WI38 (cell line): ENCODE measurements at regions not wholly inside any gene's neighbourhood (a gene's known extent, or its start where the extent isn't known, plus 50 kb on each side); places are given as distances from the start of the nearest gene placed in this dataset.

ENCODE experiments used
- H3K4me3 ChIP-seq: 2 replicates; pipeline ENCODE4 v1.5.1; 2011; ENCODE audit warnings: low read depth, mild to moderate bottlenecking, control low read depth, low read length
- CTCF ChIP-seq: IDR thresholded peaks from 2 replicates; pipeline ENCODE4 v1.5.1; 2012; ENCODE audit warnings: low read depth, mild to moderate bottlenecking, control low read depth, low read length

DNA sequence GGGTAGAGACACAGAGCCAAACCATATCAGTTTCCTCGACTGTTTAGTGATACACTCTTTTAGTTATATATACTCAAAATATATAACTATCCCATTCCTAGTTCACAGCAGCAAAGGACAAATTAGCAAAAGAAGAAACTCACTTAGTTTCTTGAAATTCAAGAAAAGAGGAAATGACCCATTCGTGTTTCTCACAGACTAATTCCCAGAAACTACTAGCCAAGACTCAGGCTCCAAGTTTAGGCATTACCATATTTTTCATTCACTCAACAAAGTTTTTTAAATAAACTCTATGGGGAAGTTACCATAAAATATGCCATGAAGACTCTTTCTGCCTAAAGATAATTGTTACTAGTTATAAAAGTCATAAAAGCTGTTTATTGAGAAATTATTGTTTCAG lies 152.3 kb upstream of the DAAM1 start:
- H3K4me3 ChIP-seq = no peak overlapping the region

GRCh38 chr14:59037086-59037485 lies 151.4 kb upstream of the DAAM1 start:
- no peak for TF ChIP-seq CTCF
- H3K4me3 ChIP-seq = no peak overlapping the region

More for the DNA sequence above, 152.3 kb upstream of the DAAM1 start:
- TF ChIP-seq CTCF = no peak

DNA sequence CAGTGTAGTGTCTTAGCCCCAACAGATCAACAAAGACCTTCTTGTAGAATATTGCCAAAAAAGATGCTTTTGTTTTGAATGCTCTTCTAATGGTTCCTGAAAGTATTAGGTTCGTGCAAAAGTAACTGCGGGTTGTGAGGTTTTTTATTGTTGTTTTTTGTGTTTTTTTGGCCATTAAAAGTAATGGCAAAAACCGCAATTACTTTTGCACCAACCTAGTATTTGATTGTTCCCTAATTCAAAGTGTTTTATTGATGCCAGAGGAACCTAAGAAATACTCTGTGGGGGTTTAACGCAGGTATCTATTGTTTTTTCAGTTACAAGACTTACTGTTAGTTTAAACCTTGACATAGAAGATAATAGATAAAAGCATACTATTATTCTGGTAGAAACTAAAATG lies 150.8 kb upstream of the DAAM1 start:
- TF ChIP-seq CTCF = no peak
- H3K4me3 ChIP-seq = no peak overlapping the region

DNA sequence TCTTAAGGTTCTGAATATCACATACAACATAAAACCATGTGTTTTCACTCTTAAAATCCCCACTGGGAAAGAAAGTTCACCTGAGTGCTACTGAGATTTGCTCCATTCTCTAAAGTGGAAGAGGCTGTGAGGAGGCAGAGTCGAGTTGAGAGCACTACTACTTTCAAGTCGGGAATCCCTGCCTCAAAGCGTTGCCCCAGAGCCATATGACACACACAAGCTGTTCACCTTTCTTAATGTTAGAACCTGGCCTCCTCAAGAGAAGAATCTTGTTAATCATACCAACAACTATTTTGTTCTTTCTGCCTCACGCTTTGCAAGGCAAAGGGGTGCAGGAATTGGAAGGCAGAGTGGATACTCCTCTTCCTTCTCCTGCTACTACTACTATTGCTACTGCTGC lies 149.7 kb upstream of the DAAM1 start:
- no peak overlapping the region for H3K4me3 ChIP-seq
- no peak for TF ChIP-seq CTCF

GRCh38 chr14:59041308-59041707 lies 147.2 kb upstream of the DAAM1 start:
- H3K4me3 ChIP-seq = no peak overlapping the region
- no peak for TF ChIP-seq CTCF

GRCh38 chr14:59044707-59045106 lies 143.8 kb upstream of the DAAM1 start:
- H3K4me3 ChIP-seq = no peak overlapping the region
- no peak for TF ChIP-seq CTCF

DNA sequence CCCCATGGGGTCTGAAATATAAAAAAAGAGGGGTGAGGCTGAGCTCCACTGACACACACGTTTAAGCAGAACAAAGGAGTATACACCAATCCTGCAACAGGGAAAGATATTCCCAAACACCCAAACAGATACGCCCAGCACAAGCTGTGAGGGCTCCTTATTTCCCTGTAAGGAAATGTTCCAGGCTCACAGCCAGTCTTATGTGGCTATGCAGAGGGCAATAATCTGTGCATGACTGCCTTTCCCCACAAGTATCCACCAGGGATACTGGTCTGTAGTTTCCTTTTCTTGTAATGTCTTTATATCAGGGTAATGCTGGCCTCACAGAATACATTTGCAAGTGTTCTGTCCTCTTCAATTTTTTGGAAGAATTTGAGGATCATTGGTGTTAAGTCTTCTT lies 141.7 kb upstream of the DAAM1 start:
- no peak for TF ChIP-seq CTCF
- H3K4me3 ChIP-seq = no peak overlapping the region

GRCh38 chr14:59055006-59055405 lies 133.5 kb upstream of the DAAM1 start:
- H3K4me3 ChIP-seq = no peak overlapping the region
- TF ChIP-seq CTCF = no peak
